Brain microvascular endothelial cell (primary cell): ENCODE measurements at regions not wholly inside any gene's neighbourhood (a gene's known extent, or its start where the extent isn't known, plus 50 kb on each side); places are given as distances from the start of the nearest gene placed in this dataset.
"Not testable (repeated sequence)": the region's sequence is repeated elsewhere in the genome, so short reads cannot be mapped to it uniquely, and the experiment has no call there.

ENCODE experiments used
- DNase-seq: peaks from one replicate; pipeline ENCODE4 v3.0.0-alpha.2; 2020
- H3K27ac ChIP-seq: fragments of 250-450 bp; sonication (Bioruptor Pico); 2 replicates; pipeline ENCODE4 v1.5.1; 2020; ENCODE audit warnings: mild to moderate bottlenecking, moderate library complexity
- H3K27me3 ChIP-seq: fragments of 250-450 bp; sonication (Bioruptor Pico); replicated peaks from 2 replicates; pipeline ENCODE4 v1.5.1; 2020; ENCODE audit warnings: mild to moderate bottlenecking
- H3K36me3 ChIP-seq: fragments of 250-450 bp; sonication (Bioruptor Pico); replicated peaks from 2 replicates; pipeline ENCODE4 v1.5.1; 2020; ENCODE audit warnings: mild to moderate bottlenecking
- H3K4me3 ChIP-seq: 2 replicates; pipeline ENCODE4 v1.5.1; 2011; ENCODE audit warnings: low read depth, mild to moderate bottlenecking, control low read depth, low read length, moderate library complexity
- in situ Hi-C: cut with HindIII; loops from 2 replicates; pipeline ENCODE4 v1.10.0; 2017; ENCODE audit warnings: low sequenced_read_pairs, low pct_ligation_motif_present
- TF ChIP-seq, protein P1 (sequence below): IDR thresholded peaks from 2 replicates; pipeline ENCODE4 v1.5.1; 2011; ENCODE audit warnings: low read depth, mild to moderate bottlenecking, moderate library complexity, low read length, control low read depth, inconsistent platforms; ENCODE audit errors: missing control alignments

DNA sequence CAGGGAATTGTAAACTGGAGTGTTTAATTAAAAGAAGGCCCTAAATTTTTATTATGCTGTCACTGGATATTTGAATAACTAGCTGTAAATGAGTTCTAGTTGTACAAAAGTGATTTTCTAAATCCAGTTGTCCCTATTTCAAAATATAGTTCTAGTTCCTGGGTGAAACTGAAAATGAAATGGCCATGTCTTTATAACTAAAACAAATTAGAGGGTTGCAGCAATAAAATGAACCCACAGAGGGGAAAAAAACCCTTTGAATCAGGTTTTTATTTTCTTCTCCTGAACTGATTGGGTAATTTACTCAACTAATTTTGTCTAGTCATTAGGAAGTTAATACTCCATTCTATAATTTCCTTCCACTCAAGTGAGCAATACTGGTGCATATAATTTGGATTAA, 55.6 kb upstream of the MAP4K3 start:
- Histone ChIP-seq H3K4me3 (no peak overlapping the region), H3K27me3 (no peaks in the 10 kb centered on the region), H3K27ac (peak overlapping the region; percentile 75), H3K36me3 (no peaks in the 10 kb centered on the region)
- DNase-seq = no peak
- TF ChIP-seq, protein P1, sequence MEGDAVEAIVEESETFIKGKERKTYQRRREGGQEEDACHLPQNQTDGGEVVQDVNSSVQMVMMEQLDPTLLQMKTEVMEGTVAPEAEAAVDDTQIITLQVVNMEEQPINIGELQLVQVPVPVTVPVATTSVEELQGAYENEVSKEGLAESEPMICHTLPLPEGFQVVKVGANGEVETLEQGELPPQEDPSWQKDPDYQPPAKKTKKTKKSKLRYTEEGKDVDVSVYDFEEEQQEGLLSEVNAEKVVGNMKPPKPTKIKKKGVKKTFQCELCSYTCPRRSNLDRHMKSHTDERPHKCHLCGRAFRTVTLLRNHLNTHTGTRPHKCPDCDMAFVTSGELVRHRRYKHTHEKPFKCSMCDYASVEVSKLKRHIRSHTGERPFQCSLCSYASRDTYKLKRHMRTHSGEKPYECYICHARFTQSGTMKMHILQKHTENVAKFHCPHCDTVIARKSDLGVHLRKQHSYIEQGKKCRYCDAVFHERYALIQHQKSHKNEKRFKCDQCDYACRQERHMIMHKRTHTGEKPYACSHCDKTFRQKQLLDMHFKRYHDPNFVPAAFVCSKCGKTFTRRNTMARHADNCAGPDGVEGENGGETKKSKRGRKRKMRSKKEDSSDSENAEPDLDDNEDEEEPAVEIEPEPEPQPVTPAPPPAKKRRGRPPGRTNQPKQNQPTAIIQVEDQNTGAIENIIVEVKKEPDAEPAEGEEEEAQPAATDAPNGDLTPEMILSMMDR = no peak
- in situ Hi-C loops = no loop called here

DNA sequence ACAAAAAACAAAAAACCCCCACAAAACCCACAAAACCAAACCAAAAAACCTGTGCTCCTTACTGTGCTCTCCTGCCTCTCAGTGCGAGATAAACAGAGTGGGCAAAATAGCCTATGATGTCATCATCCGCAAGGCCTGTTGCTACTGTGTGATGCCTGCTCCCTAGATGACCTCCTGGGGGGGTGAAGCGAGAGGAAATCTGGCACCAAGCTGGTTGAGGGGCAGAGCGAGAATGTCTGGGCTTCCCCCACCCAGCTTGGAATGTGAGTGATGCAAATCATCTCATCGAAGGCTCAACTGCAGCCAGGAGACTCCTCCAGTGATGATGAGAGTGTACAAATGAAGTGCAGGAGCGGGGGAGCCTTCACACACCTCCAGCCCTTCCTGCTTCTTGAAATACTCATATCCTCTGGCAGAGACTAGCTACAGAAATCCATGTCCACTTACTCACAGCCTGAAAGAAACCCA, 57.7 kb upstream of the MAP4K3 start:
- H3K27me3 ChIP-seq = no peaks in the 10 kb centered on the region
- H3K4me3 ChIP-seq = no peak overlapping the region
- H3K36me3 ChIP-seq = no peaks in the 10 kb centered on the region
- TF ChIP-seq, protein P1 = peak; percentile 14
- DNase-seq = peak; percentile 98
- in situ Hi-C loops = no loop called here
- peak overlapping the region; percentile 75 for H3K27ac ChIP-seq

DNA sequence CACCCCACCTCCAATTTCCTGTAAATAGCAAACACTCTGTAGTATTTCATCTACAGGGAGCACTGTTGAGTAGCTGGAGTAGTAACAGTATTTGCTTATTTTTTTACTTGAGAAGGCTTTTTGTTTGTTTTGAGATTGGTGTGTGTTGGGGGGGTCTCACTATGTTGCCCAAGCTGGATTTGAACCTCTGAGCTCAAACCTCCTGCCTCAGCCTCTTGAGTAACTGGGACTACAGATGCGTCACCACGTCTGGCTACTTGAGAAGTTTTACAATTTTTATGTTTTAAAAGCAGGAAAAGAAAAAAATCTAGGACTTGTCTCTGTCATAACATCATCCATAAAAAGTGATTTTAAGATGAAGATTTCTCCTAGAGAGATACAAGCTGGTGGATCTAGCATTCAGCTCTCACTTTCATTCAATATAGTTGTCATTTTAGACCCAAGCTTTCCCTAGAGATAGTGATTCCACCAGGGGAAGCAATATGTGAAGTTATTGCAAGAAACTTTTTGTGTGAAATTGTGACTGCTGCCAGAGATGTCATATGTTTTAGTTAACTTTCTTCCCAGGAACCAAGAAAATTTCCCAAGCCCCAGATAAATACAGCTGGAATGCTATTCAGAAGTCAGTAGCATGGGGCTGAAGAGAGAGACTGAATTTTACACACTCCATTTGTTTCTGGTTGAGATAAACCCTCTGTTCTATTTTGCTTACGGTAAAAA, 60.2 kb upstream of the MAP4K3 start:
- Histone ChIP-seq H3K4me3 (no peak overlapping the region), H3K27me3 (no peaks in the 10 kb centered on the region), H3K27ac (no peak overlapping the region), H3K36me3 (no peaks in the 10 kb centered on the region)
- in situ Hi-C loops = no loop called here
- DNase-seq = no peak
- TF ChIP-seq, protein P1 = no peak

DNA sequence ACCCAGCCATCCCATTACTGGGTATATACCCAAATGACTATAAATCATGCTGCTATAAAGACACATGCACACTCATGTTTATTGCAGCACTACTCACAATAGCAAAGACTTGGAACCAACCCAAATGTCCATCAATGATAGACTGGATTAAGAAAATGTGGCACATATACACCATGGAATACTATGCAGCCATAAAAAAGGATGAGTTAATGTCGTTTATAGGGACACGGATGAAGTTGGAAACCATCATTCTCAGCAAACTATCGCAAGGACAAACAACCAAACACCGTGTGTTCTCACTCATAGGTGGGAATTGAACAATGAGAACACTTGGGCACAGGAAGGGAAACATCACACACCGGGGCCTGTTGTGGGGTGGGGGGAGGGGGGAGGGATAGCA, 61.1 kb upstream of the MAP4K3 start:
- in situ Hi-C loops, H3K27me3 ChIP-seq, DNase-seq, H3K4me3 ChIP-seq, H3K27ac ChIP-seq, H3K36me3 ChIP-seq: not testable (repeated sequence)

DNA sequence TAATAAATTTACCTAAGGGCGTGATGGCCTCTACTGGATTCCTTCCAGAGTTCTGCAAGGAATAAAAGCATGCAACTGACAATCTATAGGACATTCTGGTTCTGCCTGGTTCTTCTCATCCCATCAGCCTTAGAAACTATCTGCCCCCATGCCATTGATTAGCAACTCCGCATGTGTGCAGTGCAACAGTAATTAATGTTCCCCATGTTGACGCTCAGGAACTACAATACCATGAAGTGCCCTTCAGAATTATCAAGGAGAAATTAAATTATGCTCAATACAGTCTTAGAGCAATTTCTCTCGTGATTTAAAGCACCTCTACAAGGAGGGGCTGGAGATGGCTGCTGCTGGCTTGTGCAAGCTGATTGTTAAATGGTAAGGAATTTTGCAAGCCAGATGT, 61.7 kb upstream of the MAP4K3 start:
- TF ChIP-seq, protein P1 = no peak
- H3K27ac ChIP-seq = no peak overlapping the region
- in situ Hi-C loops = no loop called here
- no peak for DNase-seq
- no peaks in the 10 kb centered on the region for H3K36me3 ChIP-seq
- H3K27me3 ChIP-seq = no peaks in the 10 kb centered on the region
- H3K4me3 ChIP-seq = no peak overlapping the region

DNA sequence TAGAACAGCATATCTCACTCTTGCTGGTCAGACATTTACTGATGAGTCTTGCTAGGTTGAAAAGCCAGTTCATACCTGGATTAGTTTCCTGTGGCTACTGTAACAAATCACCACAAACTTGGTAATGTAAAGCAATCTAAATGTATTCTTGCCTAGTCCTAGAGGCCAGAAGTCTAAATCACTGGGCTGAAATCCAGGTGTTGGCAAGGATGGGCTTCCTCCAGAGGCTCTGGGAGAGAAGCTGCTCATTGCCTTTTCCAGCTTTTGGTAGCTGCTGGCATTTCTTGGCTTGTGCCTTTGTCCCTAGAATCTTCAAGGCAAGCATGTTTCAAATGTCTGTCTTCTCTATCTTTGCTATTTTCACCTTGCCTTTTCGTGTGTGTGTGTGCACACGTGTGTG, 62.3 kb upstream of the MAP4K3 start:
- Histone ChIP-seq H3K27ac (no peak overlapping the region), H3K4me3 (no peak overlapping the region), H3K36me3 (no peaks in the 10 kb centered on the region), H3K27me3 (no peaks in the 10 kb centered on the region)
- in situ Hi-C loops = no loop called here
- no peak for DNase-seq
- TF ChIP-seq, protein P1 = no peak
